ENCODE measurements at regions not wholly inside any gene's neighbourhood (a gene's known extent, or its start where the extent isn't known, plus 50 kb on each side); places are given as distances from the start of the nearest gene placed in this dataset.

- Histone ChIP-seq H2AFZ (ENCODE audit: low read length) (no peak overlapping the region), H4K8ac (replicated peaks; ENCODE audit: insufficient read length, low read depth, low read length) (no peak overlapping the region), H2AK5ac (ENCODE audit: insufficient read length, low read length) (no peak overlapping the region), H3K23ac (ENCODE audit: insufficient read length, low read depth, low read length) (no peak overlapping the region), H2BK120ac (ENCODE audit: low read depth, low read length, poor library complexity, severe bottlenecking) (no peak overlapping the region), H2BK15ac (ENCODE audit: low read depth, low read length) (no peak overlapping the region), H3K18ac (ENCODE audit: insufficient read length, low read depth, low read length) (no peak overlapping the region), H3K4me2 (ENCODE audit: insufficient read depth, insufficient read length, low read length) (no peak overlapping the region), H2BK12ac (ENCODE audit: insufficient read length, low read depth, low read length) (no peak overlapping the region), H3K79me2 (ENCODE audit: insufficient read depth, low read length) (no peaks in the 10 kb centered on the region), H3T11ph (ENCODE audit: low read length) (no peak overlapping the region), H3K56ac (ENCODE audit: insufficient read length, low read depth, low read length) (no peak overlapping the region), H3K9me3 (ENCODE audit: control insufficient read depth, low read depth, low read length) (no peaks in the 10 kb centered on the region), H4K91ac (ENCODE audit: insufficient read length, low read depth, low read length) (no peak overlapping the region), H3K4ac (ENCODE audit: low read depth, low read length) (no peak overlapping the region), H3K4me1 (ENCODE audit: insufficient read depth, low read length) (no peaks in the 10 kb centered on the region), H3K79me1 (ENCODE audit: insufficient read depth, low read depth, low read length, poor library complexity, severe bottlenecking) (no peaks in the 10 kb centered on the region), H4K20me1 (ENCODE audit: control insufficient read depth, insufficient read depth, insufficient read length) (no peaks in the 10 kb centered on the region), H2BK20ac (ENCODE audit: low read depth, low read length, poor library complexity, severe bottlenecking) (no peak overlapping the region), H2BK5ac (ENCODE audit: insufficient read length, low read length) (no peak overlapping the region), H3K14ac (ENCODE audit: insufficient read depth, low read length) (no peak overlapping the region), H4K5ac (ENCODE audit: insufficient read length, low read depth, low read length) (no peak overlapping the region), H3K27me3 (ENCODE audit: insufficient read depth, low read length) (no peaks in the 10 kb centered on the region), H3K9ac (ENCODE audit: extremely low read depth, insufficient read length, low read length) (no peak overlapping the region), H3K23me2 (ENCODE audit: insufficient read length, low read depth, low read length, poor library complexity, severe bottlenecking) (no peaks in the 10 kb centered on the region), H3K27ac (ENCODE audit: insufficient read length, low read depth, low read length) (no peak overlapping the region)
- Mint-ChIP-seq H3K36me3 (ENCODE audit: insufficient read depth in 1 of 3, low read depth in 3 of 3) (no peaks in the 10 kb centered on the region), H3K4me1 (no peaks in the 10 kb centered on the region), H3K4me3 (no peak overlapping the region), H3K27ac (no peak overlapping the region), H3K9me3 (peaks cover 0 to 1% of the 10 kb centered on the region in 2 experiments; a peak in 1 of 5 replicates), H3K27me3 (ENCODE audit: low read depth) (peaks cover 1% of the 10 kb centered on the region; the same call in 1 of the 2 replicates)
- no peak for TF ChIP-seq CTCF (conservative IDR thresholded peaks at IDR 0.05)
- WGBS (ENCODE audit: extremely low coverage, insufficient read length, low lambda C conversion rate): no CpG with 5 or more reads among the region's 6 CpGs
- DNase-seq: no peak
These were observed 78.9 kb downstream of the DACT1 start for GRCh38 chr14:58716706-58717105.
